Activated gamma-delta T cell (primary cell): ENCODE measurements at regions not wholly inside any gene's neighbourhood (a gene's known extent, or its start where the extent isn't known, plus 50 kb on each side); places are given as distances from the start of the nearest gene placed in this dataset.

Experiments
- DNase-seq: peaks from one replicate; lab custom pipeline; 2025; lab: John Stamatoyannopoulos, UW

DNA sequence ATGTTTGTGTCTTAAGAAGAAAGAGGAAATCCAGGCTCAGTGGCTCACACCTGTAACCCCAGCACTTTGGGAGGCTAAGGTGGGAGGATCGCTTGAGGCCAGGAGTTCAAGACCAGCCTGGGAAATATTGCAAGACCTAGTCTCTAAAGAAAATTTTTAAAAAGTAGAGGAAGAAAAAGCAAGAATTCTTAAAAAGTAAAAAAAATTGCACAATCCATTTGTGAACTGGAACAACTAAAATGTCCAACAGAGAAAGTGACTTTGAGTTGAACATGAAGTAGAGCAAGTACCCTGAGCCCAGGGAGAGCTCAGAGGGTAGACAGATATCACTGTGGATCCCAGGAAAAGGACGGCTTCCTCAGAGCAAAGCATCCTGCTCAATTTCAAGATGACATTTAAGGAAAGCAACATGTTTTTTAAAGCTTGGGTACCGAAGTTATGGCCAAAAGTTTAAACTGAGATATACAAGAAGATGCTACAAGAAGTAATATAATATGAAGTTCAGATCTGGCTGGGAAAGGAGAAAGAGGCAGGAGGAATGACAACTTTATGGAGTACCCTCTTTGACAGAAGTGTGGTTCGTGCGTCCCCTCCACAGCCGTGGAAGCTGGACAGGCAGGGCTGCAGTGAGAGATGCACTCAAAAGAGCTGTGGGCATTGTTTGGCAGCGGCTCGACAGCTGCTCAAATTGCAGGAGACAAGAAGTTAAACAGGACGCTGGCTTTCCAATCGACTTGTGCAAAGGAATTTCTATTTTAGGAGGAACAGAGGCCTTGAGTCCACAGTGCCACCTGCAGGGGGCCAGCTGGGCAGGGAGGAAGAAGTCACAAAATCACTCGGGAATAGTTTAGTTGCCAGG lies 201.3 kb downstream of the JCAD start:
- no peak for DNase-seq

DNA sequence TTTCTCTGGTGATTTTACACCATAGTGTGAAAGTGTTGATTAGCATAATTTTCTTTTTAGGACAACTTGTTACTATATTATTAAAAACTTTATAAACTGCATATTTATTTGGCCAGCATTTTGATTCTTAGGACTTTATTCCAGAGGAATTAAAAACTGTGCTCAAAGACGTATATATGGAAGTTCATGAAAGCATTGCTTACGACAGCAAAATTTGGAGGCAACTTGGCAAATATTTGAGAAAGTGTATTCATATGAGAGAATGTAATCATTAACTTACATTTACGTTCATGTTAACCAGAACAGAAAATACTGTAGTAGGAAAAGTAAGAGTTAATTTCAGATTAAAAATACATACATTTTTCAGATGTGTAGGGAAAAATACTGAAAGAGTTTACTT lies 203.1 kb downstream of the JCAD start:
- DNase-seq, result no peak

DNA sequence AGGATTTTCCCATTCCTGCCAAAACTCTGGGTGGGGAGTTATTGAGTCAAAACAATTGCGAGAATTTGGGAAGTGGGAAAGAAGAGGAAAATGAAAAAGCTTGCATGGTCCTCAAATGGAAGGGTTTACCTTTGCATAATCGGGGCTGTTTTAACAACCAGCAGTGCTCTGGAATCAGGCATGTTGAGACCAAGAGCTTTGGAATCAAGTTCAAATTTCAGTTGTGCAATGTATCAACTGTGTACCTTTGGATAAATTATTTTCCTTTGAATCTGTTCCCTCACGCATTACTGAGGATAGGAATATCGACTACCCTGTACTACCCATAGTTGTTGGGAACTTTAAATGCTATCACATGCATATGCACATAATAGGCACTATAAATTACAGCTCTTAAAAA lies 205.5 kb downstream of the JCAD start:
- no peak for DNase-seq

DNA sequence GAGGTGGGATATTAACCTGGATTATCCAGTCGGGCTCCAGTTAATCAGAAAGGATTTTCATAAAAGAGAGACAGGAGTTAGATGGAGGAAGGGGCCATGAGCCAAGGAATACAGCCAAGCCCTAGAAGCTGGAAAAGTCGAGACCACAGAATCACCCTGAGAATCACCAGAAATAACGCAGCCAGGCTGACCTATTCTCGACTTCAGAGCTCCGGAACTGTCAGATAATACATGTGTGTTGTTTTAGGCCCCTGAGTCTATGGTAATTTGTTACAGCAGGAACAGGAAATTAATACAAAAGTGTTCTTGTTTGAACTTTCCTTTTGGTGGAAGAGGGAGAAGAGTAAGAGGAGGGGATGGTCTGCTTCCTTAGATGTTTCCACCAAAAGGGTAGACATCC lies 208.1 kb downstream of the JCAD start:
- no peak for DNase-seq

DNA sequence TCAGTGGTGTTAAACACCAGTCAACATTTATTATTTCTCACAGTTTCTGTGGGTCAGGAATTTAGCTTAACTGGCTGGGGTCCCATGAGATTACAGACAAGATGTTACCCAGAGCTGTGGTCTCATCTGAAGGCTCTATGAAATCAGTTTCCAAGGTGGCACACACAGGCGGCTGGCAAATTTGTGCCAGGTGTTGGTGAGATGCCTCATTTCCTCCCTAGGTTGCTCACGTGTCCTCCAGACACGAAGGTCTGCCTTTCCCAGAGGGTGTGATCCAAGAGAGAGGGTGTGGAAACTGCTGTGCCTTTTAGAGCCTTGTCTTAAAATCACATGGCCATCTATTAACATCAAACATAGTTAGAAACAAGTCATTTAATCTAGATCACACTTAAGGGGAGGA lies 209.0 kb downstream of the JCAD start:
- DNase-seq, result no peak

DNA sequence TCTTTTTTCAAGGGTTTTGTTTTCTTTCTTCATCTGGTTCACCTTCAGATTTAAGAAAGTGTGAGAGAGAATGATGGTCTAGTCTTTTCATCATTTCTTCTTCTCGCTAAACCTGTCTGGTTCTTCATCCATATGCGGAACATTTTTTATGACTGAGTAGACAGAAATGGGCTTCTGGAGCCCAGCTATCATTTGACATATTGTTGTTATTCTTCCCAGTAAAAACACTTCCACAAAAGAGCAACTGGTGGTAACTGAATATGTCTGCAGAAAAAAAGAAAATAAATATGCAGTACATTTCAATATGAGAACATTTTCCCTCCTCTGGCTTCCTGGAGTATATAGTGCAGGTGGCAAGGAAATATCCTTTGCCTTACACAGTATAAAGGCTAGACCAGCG lies 209.5 kb downstream of the JCAD start:
- no peak for DNase-seq

DNA sequence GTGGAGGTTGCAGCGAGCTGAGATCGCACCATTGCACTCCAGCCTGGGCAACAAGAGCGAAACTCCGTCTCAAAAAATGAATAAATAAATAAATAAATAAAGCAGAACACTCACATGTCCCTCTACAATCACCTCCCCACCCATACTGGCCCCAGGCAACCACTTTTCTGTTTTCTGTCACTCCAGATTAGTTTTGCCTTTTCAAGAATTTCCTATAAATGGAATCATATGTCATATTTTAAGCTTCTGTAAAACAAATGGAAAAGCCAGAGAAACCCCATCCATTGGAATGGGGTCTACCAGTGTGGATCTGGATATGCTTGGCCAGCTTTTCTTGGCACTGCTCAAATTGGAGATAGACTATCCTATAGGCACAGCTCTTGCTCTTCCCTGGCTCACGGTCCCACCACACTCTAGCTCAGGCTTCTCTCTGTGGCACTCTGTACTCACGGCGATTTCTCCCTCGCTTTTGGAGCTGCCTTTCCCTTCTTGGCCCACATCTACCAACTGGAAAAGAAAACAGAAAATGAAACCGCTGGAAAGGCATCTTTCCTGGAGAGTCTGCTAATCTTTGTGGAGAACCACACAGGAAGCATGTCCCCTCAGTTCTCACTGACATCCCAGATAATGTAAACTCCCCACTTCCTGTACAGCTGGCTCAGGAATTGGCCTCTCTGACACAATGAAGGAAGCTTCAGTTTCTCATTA lies 210.1 kb downstream of the JCAD start:
- DNase-seq, result no peak

DNA sequence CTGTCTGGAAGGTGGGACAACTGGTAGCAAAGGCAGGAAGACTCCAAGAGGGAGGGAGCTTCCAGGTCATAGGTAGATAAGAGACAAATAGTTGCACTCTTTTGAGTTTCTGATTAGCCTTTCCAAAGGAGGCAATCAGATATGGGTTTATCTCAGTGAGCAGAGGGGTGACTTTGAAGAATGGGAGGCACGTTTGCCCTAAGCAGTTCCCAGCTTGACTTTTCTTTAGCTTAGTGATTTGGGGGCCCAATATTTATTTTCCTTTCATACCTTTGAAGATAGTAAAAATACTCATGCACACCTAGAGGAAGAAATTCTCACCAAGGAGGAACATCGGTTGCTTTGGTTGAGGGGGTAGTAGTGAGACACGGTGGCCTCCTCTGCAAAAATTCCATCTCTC lies 212.1 kb upstream of the SVIL start:
- no peak for DNase-seq

DNA sequence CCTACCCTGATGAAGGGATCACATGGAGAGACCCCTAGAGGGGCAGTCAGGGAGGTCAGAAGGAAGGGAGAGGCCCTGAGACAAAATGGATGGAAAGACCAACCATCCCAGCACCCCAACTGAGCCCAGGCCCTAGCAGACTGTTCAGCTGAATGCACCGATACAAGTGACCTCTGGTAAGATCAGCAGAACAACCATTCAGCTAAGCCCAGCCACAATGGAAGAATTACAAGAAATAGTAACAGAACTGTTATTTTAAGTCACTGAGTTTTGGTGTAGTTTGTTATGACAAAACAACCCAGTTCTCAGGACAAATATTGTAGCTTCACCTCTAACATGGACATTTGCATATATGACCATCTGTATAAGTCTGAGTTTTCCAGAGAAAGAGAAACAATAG lies 210.4 kb upstream of the SVIL start:
- DNase-seq, result no peak

DNA sequence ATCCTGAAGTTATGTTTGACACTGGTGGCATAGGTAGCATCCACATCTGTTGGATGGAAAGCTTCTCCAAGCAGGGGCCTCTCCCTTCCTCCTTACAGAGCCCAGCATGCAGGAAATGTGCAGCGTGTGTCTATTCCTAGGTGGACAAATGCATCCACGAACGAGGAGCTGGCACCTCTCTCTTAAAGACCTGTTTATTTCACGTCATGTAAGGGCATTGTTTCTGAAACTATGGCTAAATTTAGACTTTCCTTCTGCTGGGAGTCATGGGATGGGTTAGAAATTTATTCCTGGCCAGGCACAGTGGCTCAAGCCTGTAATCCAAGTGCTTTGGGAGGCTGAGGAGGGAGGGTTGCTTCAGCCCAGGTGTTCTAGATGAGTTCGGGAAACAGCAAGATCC lies 208.4 kb upstream of the SVIL start:
- DNase-seq, result no peak

DNA sequence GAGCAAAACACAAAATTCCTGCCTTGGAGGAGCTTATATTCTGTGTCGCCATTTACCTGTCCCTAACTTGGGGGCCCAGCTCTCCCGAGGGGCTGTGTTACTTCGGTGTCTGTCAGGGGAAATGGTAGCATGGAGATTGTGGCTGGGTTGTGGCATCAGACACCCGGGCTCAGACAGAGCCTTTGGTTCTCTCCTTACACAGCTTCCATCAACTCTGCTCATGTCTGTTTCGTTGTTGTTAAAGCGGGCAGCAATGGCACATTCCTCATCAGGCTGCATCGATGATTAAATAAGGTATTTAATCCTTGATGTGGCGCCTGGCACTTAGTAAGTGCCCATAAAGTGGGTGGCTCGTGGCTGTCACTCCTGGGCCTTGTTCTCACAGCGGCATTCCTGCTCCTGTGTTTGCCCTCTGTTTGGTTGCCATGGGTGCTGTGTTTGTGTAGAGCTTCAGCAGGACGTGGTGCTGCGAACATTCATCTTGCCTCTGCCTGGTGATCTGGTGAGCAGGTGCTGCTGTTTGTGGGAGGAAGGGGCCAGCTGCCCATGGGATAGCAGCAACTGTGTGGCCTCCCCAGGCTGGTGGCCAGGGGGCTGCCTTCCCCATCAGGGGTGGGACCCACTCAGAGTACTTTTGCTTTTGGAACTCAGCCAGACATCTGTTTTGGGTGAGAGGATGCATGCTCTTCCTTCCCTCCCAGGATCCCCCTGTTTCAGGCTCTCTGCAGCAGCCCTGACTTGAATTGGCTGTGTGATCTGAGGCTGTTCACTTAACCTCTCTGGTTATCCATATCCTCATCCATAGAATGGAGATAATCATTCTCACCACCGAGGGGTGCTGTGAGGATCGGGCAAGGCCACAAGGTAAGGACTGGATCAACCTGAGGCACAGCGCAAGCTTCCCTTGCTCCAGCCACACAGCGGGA lies 207.2 kb upstream of the SVIL start:
- DNase-seq, result no peak

DNA sequence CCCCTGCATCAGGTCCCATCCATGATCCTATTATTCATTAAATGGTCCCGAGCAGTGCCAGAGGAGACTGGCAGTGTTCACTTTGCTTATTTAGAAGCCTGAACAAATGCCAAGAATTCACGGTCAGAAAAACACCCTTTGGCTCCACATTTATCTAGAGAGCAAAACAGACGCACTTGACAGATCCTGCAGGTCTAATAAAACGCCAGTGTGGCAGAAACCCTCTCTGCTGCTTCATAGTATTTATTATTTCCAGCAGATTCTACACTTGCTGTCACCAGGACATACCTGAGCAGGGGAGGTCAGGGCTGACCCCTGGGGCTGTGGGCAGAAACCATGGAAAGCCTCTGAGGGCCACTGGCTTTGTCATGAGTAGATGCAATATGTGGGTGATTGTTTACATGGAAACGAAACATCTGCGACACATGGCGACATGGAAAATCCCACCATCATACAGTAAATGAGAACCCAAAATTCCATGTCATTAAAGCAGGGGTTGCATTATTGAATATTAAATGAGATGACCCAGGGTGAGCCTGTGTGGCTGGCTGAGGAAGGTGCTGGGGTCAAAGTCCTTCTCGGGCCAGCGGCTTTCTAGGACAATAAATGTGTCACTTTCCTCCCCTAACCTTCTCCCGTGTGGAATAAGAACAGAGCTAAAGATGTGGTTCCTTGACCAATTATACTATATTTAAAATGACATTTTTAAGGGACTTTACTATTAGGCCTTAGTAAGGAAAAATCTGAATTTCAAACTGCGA lies 205.9 kb upstream of the SVIL start:
- DNase-seq, result no peak

DNA sequence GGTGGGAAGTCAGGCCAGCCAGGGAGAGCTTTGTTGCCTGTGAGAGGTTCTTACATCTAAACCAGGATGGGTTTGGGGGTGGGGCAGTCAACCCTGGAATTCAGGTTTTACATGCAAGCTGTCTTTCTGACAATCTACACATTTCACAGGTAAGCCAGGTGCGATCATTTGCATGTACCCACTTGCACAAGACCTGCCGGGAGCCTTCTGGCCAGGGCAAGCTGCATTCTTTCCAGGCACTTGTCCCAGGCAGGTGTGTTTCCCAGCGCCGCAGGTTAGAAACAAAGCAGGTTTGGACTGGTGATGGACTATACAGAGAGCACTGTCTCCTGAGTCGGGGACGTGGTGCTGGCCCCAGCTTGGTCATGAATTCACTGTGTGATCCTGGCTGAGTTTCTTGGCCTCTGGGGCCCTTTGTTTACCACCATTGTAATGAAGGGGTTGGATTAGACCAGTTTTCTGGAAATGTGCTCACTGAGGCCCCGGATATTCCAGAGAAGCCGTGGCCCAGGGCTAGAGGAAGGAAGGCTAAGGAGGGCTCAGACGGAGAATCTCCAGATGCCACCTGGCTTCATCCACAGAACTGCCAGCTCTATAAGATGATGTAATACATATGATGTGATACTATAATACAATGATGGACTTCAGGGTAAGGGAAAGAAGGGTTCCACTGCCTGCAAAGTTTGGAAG lies 205.2 kb upstream of the SVIL start:
- DNase-seq, result no peak

DNA sequence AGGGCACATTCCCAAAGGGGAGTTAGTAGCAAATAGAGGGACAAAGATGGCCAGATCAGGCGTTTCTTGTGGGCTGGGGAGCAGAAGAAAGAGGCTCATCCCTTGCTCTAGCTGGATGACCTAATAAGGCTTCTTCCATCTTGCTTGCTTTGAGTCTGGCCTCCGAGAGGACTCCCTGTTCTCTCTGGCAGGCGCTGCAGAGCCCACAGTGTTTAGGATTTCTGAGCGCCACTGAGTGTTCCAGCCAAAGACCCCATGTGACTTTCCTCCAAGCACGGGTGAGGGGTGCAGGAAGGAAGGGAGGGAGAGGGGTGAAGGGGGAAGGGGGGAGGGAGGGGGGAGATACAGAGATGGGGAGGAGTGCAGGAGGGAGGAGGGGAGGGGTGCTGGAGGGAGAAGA lies 203.8 kb upstream of the SVIL start:
- DNase-seq, result no peak

DNA sequence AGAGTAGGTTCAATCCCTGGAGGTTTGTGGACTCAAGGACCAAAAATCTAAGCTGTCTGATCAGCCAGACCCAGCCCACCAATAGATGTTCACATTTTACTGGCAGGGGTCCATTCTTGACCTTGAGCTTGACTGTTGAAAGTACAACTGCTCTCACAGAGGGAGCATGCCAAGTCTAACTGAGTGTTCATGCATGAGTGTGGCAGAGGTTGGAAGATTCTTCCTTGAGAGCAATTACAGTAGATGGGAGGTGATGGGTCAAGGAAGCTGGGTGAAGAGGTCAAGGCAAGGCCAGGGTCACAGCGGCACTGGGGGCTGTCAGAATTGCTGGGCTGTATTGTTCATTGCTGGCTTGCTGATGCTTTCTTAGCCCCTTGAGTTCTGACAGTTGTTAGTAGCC lies 202.8 kb upstream of the SVIL start:
- no peak for DNase-seq

DNA sequence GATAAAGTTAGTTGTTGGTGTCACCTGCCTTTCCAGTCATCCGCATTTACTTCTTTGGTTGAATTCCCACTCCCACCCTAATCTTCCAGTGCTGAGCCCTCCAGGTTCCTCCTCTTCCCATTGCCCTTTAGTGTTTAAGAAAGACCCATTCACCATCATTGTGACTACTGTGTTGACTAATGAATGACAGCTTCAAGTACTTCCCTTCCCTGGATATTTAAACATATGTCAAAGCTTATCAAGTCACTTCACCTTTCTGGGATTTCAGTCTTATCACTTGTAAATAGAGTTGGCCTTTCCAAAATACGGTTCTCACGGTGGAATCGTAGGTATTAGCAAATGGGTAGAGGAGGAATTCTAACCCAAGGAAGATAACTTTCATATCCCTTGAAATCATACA lies 201.6 kb upstream of the SVIL start:
- no peak for DNase-seq

DNA sequence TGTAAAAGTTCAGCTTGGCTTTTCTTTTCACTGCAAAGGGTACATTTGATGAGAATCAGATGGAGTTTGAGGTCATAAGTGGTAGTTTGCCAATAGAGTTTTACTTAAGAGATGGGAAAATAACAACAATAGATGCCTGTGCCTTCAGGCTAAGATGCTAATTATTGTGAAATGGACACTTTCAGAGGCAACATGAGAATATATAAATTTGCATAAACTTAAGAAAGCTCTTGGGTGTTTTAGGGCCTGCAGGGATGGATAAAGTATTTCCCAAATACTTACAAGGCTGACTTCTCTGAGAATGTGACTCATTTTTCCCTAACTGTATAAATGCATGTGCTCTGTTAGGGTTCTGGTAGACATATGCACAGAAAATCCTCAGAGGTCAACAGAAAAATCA lies 200.3 kb upstream of the SVIL start:
- no peak for DNase-seq

DNA sequence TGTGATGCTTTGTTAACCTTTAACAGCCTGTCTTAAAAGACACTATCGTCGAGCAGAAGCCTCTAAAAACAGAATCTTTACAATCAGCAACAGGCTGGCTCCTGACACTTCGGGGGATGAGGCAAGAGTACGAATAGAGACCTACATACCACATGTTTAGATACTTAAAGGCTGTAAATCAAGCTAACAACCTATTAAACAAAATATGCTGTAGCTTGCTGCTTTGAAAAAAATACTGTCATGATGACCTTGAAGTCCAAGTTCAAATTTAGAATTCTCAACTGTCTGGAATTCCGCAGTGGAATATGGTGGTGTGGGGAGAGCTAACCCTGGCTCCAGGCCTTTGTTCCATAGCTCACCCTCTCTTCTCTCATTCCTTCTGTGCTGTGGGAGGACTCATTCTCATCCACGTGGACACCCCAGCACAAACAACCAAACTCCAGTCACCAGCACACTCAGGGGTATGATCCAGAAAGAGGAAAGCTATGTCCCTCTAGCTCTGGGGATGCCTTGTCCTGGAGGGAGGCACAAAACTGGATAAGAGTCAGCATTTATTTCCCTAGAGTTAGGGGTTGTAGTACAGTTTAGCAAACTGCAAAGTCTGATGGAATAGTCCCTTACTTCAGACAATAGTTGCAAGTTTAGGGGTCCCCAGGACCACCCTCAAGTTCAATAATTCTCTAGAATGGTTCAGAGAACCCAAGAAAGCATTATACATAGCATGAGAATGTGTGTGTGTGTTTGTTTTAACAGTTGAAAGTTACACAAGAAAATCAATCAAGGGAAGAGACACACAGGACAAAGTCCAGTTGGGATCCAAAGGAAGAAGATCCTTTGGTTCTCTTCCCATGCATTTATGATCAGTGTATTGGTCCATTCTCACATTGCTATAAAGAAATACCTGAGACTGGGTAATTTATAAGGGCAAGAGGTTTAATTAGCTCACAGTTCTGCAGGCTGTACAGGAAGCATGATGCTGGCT lies 196.1 kb upstream of the SVIL start:
- DNase-seq, result no peak

DNA sequence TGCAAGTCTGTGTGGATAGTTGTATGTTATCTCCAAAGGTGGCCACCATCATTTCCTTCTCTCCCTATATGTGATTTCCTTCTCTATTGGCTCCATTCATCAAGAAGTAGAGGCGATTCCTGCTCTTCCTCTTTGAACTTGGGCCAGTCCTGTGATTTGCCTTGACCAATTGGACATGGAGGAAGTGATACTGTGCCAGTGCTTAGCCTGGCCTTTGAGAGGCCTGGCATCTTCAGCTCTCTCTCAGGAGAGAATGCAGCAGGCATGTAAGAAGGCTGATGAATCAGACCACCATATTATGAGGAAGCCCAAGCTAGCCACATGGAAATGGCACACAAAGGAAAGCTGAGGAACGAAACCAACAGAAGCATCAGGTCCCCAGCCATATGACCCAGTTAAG lies 195.0 kb upstream of the SVIL start:
- DNase-seq, result no peak

DNA sequence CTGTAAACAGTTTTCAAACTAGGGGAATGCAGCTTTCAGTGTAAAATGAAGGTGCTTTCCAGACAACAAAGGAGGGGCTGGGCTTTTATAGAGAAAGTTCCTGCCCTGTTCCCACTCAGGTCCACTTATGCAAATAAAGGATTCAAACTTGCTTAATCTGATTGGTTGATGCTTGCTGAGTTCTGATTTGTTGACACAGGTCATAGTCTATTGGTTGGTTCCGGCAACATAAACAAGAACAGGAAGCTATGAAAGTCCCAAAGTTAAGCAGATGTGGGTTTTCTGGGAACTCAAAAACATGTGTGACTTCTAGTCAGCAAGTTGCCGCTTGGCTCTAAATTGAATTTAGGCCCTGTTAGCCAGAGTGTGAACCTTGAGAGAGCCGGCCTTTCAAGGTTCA lies 194.2 kb upstream of the SVIL start:
- no peak for DNase-seq
